SK-N-SH treated with all-trans-retinoic acid at 6 μM for 48 hours (cell line): ENCODE measurements at regions not wholly inside any gene's neighbourhood (a gene's known extent, or its start where the extent isn't known, plus 50 kb on each side); places are given as distances from the start of the nearest gene placed in this dataset.

Experiments used
- BACH2 ChIP-seq: fragments of 250-450 bp; sonication (Bioruptor Pico); IDR thresholded peaks from 2 replicates; pipeline ENCODE4 v1.9.0; 2021; ENCODE audit warnings: mild to moderate bottlenecking, borderline replicate concordance
- TOX ChIP-seq: fragments of 250-450 bp; sonication (Bioruptor Pico); IDR thresholded peaks from 2 replicates; pipeline ENCODE4 v1.8.0; 2021; ENCODE audit warnings: mild to moderate bottlenecking, moderate library complexity, borderline replicate concordance

GRCh38 chr3:74372743-74373142 is 241.7 kb downstream of the CNTN3 start:
- TF ChIP-seq BACH2 (CRISPR knock-in tag) (no peak), TOX (no peak)
